ENCODE measurements at regions not wholly inside any gene's neighbourhood (a gene's known extent, or its start where the extent isn't known, plus 50 kb on each side); places are given as distances from the start of the nearest gene placed in this dataset.

DNA sequence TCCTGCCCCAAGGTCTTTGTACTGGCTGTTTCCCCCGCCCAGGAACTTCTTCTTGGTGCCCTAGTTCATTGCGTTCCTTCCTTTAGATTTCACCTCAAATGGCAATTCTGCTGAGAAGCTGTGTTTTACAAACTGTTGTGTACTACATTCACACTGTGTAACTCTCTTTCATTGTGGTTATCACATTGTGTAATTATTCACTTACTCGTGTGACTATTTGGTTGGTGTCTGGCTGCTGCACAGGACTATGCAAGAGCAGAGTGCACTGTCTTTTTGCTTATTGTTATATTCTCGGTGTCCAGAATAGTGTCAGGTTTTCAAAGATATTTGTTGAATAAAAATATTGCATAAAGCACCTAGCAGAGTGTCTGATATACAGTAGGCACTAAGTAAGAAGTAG, 177.2 kb upstream of the PRICKLE1 start:
- WGBS: 86% methylated on average over 4 of the region's 4 CpGs
- TF ChIP-seq POLR2AphosphoS5 (IDR thresholded peaks at IDR 0.05) (no peak), POLR2A (IDR thresholded peaks at IDR 0.05) (no peak)
- TF ChIP-seq, protein P1, sequence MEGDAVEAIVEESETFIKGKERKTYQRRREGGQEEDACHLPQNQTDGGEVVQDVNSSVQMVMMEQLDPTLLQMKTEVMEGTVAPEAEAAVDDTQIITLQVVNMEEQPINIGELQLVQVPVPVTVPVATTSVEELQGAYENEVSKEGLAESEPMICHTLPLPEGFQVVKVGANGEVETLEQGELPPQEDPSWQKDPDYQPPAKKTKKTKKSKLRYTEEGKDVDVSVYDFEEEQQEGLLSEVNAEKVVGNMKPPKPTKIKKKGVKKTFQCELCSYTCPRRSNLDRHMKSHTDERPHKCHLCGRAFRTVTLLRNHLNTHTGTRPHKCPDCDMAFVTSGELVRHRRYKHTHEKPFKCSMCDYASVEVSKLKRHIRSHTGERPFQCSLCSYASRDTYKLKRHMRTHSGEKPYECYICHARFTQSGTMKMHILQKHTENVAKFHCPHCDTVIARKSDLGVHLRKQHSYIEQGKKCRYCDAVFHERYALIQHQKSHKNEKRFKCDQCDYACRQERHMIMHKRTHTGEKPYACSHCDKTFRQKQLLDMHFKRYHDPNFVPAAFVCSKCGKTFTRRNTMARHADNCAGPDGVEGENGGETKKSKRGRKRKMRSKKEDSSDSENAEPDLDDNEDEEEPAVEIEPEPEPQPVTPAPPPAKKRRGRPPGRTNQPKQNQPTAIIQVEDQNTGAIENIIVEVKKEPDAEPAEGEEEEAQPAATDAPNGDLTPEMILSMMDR (IDR thresholded peaks at IDR 0.05): no peak
- intact Hi-C loops (cut with DNase I): no loop called here
- H3K27ac ChIP-seq: no peak overlapping the region
- H3K9me3 ChIP-seq: no peaks in the 10 kb centered on the region
- H3K4me1 ChIP-seq (replicated peaks): no peaks in the 10 kb centered on the region
- no peak overlapping the region for H3K4me3 ChIP-seq
- no peaks in the 10 kb centered on the region for H3K36me3 ChIP-seq
- DNase-seq (ENCODE audit: low spot score): no peak
- H3K27me3 ChIP-seq (replicated peaks; ENCODE audit: insufficient read depth): no peaks in the 10 kb centered on the region

DNA sequence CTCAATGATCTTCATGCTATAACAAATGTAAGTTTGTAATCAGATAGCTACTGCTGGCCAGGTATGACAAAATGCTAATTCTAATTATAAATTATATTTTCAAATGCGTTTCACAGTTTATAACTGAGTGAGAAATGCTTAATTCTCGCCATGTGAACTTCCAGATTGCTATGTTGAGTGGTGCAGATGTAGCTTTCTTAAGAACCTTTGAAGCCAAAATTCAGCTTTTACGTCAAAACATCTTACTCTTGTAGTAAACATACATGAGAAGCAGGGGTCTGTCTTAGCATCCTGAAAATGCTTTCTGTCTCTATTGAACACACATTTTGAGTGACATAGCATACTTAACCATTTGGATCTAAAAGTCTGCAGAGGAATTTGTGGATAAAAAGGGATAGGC, 176.5 kb upstream of the PRICKLE1 start:
- TF ChIP-seq POLR2A (IDR thresholded peaks at IDR 0.05) (no peak), POLR2AphosphoS5 (IDR thresholded peaks at IDR 0.05) (no peak)
- TF ChIP-seq, protein P1 (IDR thresholded peaks at IDR 0.05): no peak
- no peak overlapping the region for H3K27ac ChIP-seq
- H3K36me3 ChIP-seq: no peaks in the 10 kb centered on the region
- no peaks in the 10 kb centered on the region for H3K9me3 ChIP-seq
- H3K4me3 ChIP-seq: no peak overlapping the region
- H3K27me3 ChIP-seq (replicated peaks; ENCODE audit: insufficient read depth): no peaks in the 10 kb centered on the region
- 93% methylated on average over 3 of the region's 3 CpGs for WGBS
- DNase-seq (ENCODE audit: low spot score): no peak
- H3K4me1 ChIP-seq (replicated peaks): no peaks in the 10 kb centered on the region
- intact Hi-C loops (cut with DNase I): no loop called here

DNA sequence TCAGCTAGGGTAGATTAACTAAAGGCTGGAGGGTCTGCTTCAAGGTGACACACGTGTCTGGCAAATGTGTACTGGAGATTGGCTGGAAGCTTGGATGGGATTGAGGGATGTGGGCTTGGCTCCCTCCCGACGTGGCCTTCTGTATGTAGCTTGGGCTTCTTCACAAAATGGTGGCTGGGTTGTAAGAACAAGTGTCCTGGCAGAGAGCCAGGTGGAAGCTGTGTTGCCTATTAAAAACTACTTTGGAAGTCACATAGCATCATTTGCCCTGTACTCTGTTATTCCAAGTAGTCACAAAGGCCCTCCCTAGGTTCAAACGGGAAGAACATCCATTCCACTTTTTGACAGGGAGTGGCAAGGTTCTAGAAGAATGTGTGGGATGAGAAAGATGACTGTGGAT, 174.1 kb upstream of the PRICKLE1 start:
- Histone ChIP-seq H3K4me1 (replicated peaks) (no peaks in the 10 kb centered on the region), H3K4me3 (no peak overlapping the region), H3K9me3 (no peaks in the 10 kb centered on the region), H3K27me3 (replicated peaks; ENCODE audit: insufficient read depth) (no peaks in the 10 kb centered on the region), H3K36me3 (no peaks in the 10 kb centered on the region), H3K27ac (no peak overlapping the region)
- intact Hi-C loops (cut with DNase I): no loop called here
- TF ChIP-seq POLR2A (IDR thresholded peaks at IDR 0.05) (no peak), POLR2AphosphoS5 (IDR thresholded peaks at IDR 0.05) (no peak)
- TF ChIP-seq, protein P1 (IDR thresholded peaks at IDR 0.05): no peak
- 92% methylated on average over 4 of the region's 4 CpGs for WGBS
- no peak for DNase-seq (ENCODE audit: low spot score)

DNA sequence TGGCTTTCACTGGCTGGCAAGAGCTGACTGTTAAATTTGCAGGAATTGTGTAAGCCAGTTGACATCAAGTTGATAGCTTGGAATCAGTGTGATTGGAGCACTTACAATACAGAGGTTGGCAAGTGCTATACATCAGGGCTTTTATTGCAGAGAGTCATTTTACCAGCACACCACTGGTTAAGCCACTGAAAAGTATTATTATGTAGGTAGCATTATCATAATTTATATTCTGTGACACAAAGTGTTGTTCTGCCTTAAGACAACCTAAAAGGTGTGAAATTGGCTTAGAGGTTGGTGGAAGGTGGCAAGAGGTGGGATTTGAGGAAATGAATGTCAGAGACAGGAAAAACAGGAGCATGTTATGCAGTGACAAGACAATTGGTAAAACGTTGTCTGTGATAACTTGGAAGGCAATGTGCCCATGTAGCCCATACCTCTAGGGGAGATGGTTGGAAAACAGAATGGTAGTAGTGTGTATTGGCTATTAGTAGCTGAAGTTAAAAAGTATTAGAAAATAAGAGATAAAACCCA, 172.9 kb upstream of the PRICKLE1 start:
- Histone ChIP-seq H3K27ac (no peak overlapping the region), H3K4me3 (no peak overlapping the region), H3K4me1 (replicated peaks) (no peaks in the 10 kb centered on the region), H3K27me3 (replicated peaks; ENCODE audit: insufficient read depth) (no peaks in the 10 kb centered on the region), H3K9me3 (no peaks in the 10 kb centered on the region), H3K36me3 (no peaks in the 10 kb centered on the region)
- TF ChIP-seq POLR2AphosphoS5 (IDR thresholded peaks at IDR 0.05): no peak
- TF ChIP-seq POLR2A (IDR thresholded peaks at IDR 0.05): no peak
- TF ChIP-seq, protein P1 (IDR thresholded peaks at IDR 0.05): no peak
- WGBS: 30% methylated on average over 1 of the region's 1 CpG
- no peak for DNase-seq (ENCODE audit: low spot score)
- intact Hi-C loops (cut with DNase I): no loop called here

DNA sequence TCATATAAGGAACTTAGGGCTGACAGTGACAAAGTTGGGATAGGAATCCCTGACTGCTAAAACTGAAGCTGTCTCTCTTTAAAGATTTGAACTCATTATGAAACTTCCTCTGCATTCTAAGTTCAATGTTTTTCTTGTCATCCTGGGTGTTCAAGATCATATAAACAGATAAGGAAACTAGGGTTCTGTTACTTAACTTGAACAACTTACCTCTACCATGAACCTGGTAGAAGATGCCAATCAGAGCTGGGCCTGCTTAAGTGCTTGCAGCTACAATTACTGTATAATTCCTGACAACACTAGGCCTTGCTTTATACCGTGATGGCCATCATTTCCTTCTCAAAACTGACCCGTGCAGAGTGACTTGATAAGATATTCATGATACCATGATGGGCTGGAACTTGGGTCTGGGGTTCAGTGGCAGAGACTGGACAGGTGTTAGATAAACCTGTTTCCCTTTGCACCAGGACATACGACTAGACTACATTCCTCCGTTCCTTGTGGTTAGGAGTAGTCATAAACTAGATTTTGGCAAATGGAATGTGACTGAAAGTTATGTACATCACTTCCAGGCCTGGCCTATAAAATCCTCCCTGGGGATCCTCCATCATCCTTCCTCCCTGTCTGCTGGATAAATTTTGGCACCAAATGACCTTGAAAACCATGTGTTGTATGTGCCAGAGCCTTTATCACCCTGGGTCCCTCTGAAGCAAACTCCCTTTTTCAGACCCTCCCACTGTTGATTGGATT, 172.2 kb upstream of the PRICKLE1 start:
- Histone ChIP-seq H3K27ac (no peak overlapping the region), H3K4me1 (replicated peaks) (no peaks in the 10 kb centered on the region), H3K36me3 (no peaks in the 10 kb centered on the region), H3K27me3 (replicated peaks; ENCODE audit: insufficient read depth) (no peaks in the 10 kb centered on the region), H3K4me3 (no peak overlapping the region), H3K9me3 (no peaks in the 10 kb centered on the region)
- intact Hi-C loops (cut with DNase I): no loop called here
- 65% methylated on average over 4 of the region's 4 CpGs for WGBS
- DNase-seq (ENCODE audit: low spot score): no peak
- TF ChIP-seq POLR2AphosphoS5 (IDR thresholded peaks at IDR 0.05) (no peak), POLR2A (IDR thresholded peaks at IDR 0.05) (no peak)
- TF ChIP-seq, protein P1 (IDR thresholded peaks at IDR 0.05): no peak

Measured in prostate gland (tissue), 2 donors.